ENCODE measurements at regions not wholly inside any gene's neighbourhood (a gene's known extent, or its start where the extent isn't known, plus 50 kb on each side); places are given as distances from the start of the nearest gene placed in this dataset.

GRCh38 chr10:109744020-109744419 is 179.3 kb downstream of the XPNPEP1 start:
- TF ChIP-seq CTCF (conservative IDR thresholded peaks at IDR 0.05; ENCODE audit: low read depth, low read length) = no peak
- DNase-seq (ENCODE audit: low read depth) = no peak
- H3K4me3 ChIP-seq (ENCODE audit: low read depth, low read length) = no peak overlapping the region

- TF ChIP-seq CTCF (conservative IDR thresholded peaks at IDR 0.05; ENCODE audit: low read depth, low read length) = no peak
- no peak overlapping the region for H3K4me3 ChIP-seq (ENCODE audit: low read depth, low read length)
- no peak for DNase-seq (ENCODE audit: low read depth)
These were observed 179.7 kb downstream of the XPNPEP1 start for GRCh38 chr10:109743574-109743973.

GRCh38 chr10:109743146-109743545 is 180.2 kb downstream of the XPNPEP1 start:
- TF ChIP-seq CTCF (conservative IDR thresholded peaks at IDR 0.05; ENCODE audit: low read depth, low read length) = no peak
- H3K4me3 ChIP-seq (ENCODE audit: low read depth, low read length) = no peak overlapping the region
- no peak for DNase-seq (ENCODE audit: low read depth)

GRCh38 chr10:109741712-109742111 is 181.6 kb downstream of the XPNPEP1 start:
- TF ChIP-seq CTCF (conservative IDR thresholded peaks at IDR 0.05; ENCODE audit: low read depth, low read length) = no peak
- no peak for DNase-seq (ENCODE audit: low read depth)
- H3K4me3 ChIP-seq (ENCODE audit: low read depth, low read length) = no peak overlapping the region

- TF ChIP-seq CTCF (conservative IDR thresholded peaks at IDR 0.05; ENCODE audit: low read depth, low read length) = no peak
- peak; percentile 53 for DNase-seq (ENCODE audit: low read depth)
- H3K4me3 ChIP-seq (ENCODE audit: low read depth, low read length) = no peak overlapping the region
These were observed 182.9 kb downstream of the XPNPEP1 start for GRCh38 chr10:109740436-109740835.

- TF ChIP-seq CTCF (conservative IDR thresholded peaks at IDR 0.05; ENCODE audit: low read depth, low read length) = no peak
- no peak for DNase-seq (ENCODE audit: low read depth)
- H3K4me3 ChIP-seq (ENCODE audit: low read depth, low read length) = no peak overlapping the region
These were observed 185.7 kb downstream of the XPNPEP1 start for GRCh38 chr10:109737626-109738025.

- DNase-seq (ENCODE audit: low read depth) = no peak
- H3K4me3 ChIP-seq (ENCODE audit: low read depth, low read length) = no peak overlapping the region
- no peak for TF ChIP-seq CTCF (conservative IDR thresholded peaks at IDR 0.05; ENCODE audit: low read depth, low read length)
These were observed 186.3 kb downstream of the XPNPEP1 start for GRCh38 chr10:109737009-109737408.
